Psoas muscle (tissue), 7 donors: ENCODE measurements at regions not wholly inside any gene's neighbourhood (a gene's known extent, or its start where the extent isn't known, plus 50 kb on each side); places are given as distances from the start of the nearest gene placed in this dataset.

Source experiments
- ATAC-seq, 4 donors: fragments of 200-7000 bp; cut with Tn5 transposase; one replicate each; pipeline ENCODE4 v1.9.1; 2020; ENCODE audit warnings: moderate library complexity in 3 of 4, mild to moderate bottlenecking in 2 of 4
- DNase-seq, 2 donors: peaks; one replicate each; pipeline ENCODE4 v3.0.0-alpha.2; 2020
- H3K27ac ChIP-seq: fragments of 200-600 bp; one replicate; pipeline ENCODE4 v1.8.0; 2022
- H3K27me3 ChIP-seq, 3 donors: fragments of 200-600 bp in 1 of 3; one replicate each; pipeline versions ENCODE4 v1.6.1 to v1.8.0; 2013 to 2022; ENCODE audit warnings: low read length in 2 of 3, mild to moderate bottlenecking in 2 of 3, moderate library complexity in 1 of 3; ENCODE audit not compliant: insufficient read depth in 3 of 3
- H3K36me3 ChIP-seq, 2 donors: fragments of 200-600 bp in 1 of 2; one replicate each; pipeline versions ENCODE4 v1.6.1 to v1.8.0; 2013 to 2022; ENCODE audit warnings: low read depth in 1 of 2, mild to moderate bottlenecking in 1 of 2, moderate library complexity in 1 of 2; ENCODE audit not compliant: insufficient read depth in 1 of 2
- H3K4me1 ChIP-seq: fragments of 200-600 bp; one replicate; pipeline ENCODE4 v1.8.0; 2022
- H3K4me3 ChIP-seq: fragments of 200-600 bp; one replicate; pipeline ENCODE4 v1.8.0; 2022; ENCODE audit warnings: mild to moderate bottlenecking
- H3K9me3 ChIP-seq: fragments of 200-600 bp; one replicate; pipeline ENCODE4 v1.8.0; 2022
- WGBS, 3 donors: extraction: QIAGEN DNeasy Blood & Tissue Kit; methylation state at CpG; one replicate each; pipeline versions ENCODE4 v1.1.6 to v1.1.7; 2013; 5-methylcytosine and 5-hydroxymethylcytosine counted together
- intact Hi-C, 2 donors: fragments of 100-400 bp; cut with DNase I; formaldehyde crosslinking; loops; one replicate each; pipeline versions ENCODE4 v1.11.0 to v1.14.2; 2022
- TF ChIP-seq, protein P1 (sequence below): fragments of 200-600 bp; IDR thresholded peaks from one replicate; pipeline ENCODE4 v1.8.0; 2022; ENCODE audit warnings: antibody characterized with exemption
- donor health status: healthy with polysubstance abuse.
- donor health status: DM: no; HTN: no; CAD: no; lungs with moderate emphysema.
- donor health status: Bipolar disorder and iron deficiency.
- donor health status: healthy.
- donor health status: DM: yes; HTN: yes; CAD: no.
- donor health status: DM: no; HTN: no; CAD: no.
- donor health status: DM: yes; HTN: yes; CAD: no.

DNA sequence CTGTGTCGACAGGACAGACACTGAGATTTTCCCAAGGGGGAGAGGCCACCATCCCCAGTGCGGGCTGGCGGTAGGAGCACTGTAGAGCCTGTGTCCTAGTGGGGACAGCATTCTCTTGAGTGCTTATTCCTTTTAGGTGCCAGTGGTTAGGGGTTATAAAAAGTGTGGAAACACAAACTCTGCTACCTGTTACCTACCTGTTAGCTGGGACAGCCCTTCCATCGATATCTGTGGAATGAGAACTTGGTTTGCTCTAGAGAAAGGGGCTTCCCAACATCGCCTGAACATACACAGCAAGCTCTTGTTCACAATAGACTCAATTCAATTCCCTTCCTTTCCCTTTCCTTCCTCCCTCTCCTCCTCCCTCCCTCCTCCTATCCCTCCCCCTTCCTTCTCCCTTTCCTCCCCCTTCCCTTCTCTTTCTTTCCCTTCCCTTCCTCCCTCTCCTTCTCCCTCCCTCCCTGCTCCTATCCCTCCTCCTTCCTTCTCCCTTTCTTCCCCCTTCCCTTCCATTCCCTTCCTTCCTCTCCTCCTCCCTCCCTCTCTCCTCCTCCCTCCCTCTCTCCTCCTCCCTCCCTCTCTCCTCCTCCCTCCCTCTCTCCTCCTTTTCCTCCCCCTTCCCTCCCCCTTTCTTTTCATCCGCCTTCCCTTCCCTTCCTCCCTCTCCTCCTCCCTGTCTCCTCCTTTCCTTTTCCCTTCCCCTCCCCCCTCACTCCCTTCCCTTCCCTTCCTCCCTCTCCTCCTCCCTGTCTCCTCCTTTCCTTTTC is 188.5 kb downstream of the URI1 start:
- Histone ChIP-seq H3K27me3 (no peaks in the 10 kb centered on the region), H3K27ac (no peak overlapping the region), H3K9me3 (no peaks in the 10 kb centered on the region), H3K4me1 (no peaks in the 10 kb centered on the region), H3K36me3 (no peaks in the 10 kb centered on the region), H3K4me3 (no peak overlapping the region)
- ATAC-seq (no peak), DNase-seq (no peak)
- intact Hi-C loops = no loop called here
- TF ChIP-seq, protein P1, sequence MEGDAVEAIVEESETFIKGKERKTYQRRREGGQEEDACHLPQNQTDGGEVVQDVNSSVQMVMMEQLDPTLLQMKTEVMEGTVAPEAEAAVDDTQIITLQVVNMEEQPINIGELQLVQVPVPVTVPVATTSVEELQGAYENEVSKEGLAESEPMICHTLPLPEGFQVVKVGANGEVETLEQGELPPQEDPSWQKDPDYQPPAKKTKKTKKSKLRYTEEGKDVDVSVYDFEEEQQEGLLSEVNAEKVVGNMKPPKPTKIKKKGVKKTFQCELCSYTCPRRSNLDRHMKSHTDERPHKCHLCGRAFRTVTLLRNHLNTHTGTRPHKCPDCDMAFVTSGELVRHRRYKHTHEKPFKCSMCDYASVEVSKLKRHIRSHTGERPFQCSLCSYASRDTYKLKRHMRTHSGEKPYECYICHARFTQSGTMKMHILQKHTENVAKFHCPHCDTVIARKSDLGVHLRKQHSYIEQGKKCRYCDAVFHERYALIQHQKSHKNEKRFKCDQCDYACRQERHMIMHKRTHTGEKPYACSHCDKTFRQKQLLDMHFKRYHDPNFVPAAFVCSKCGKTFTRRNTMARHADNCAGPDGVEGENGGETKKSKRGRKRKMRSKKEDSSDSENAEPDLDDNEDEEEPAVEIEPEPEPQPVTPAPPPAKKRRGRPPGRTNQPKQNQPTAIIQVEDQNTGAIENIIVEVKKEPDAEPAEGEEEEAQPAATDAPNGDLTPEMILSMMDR = no peak
- WGBS, 3 donors = 75 to 87% (median 86%) methylated on average over 6 of the region's 6 CpGs

DNA sequence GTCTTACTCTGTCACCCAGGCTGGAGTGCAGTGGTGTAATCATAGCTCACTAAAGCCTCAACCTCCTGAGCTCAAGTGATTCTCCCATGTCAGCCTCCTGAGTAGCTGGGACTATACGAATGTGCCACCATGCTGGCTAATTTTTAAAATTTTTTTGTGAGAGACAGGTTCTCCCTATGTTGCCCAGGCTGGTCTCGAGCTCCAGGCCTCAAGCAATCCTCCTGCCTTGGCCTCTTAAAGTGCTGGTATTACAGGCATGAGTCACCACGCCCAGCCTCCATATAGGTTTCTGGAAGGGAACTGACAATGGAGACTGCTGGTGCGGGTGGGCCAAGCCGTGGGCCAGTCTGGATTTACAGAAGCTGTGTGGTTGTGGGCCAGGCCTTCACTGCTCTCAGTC is 189.2 kb downstream of the URI1 start:
- no peaks in the 10 kb centered on the region for H3K27me3 ChIP-seq
- WGBS, 3 donors = 83 to 91% (median 84%) methylated on average over 5 of the region's 5 CpGs

DNA sequence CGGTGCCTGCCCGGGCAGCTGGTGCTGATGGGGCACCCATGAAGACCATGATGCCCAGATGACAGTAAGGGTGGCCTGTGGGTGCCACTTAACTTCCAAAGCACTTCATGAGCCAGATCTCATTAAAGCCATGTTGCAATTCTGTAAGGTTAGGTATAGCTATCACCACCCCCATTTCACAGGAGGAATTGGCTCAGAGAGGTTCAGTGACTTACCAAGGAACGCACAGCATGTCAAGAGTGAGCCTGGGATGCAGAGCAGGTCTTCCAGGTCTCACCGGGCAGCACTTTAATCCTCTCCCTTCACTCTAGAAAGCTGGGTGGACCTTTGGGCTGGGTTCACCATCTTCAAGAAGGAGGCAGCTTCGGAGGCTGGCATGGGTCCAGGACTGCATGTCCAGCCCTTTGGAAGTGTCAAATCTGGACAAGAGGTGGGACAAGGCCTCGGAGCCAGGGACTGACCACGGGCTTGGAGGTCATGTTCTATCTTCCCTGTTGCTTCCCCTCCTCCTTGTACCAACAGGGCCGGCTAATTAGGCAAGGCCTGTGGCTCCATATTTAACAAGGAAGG is 189.8 kb downstream of the URI1 start:
- DNase-seq = no peak
- WGBS, 3 donors = 79 to 83% (median 81%) methylated on average over 8 of the region's 8 CpGs

More for the DNA sequence above, 189.2 kb downstream of the URI1 start:
- Histone ChIP-seq H3K27ac (no peak overlapping the region), H3K4me3 (no peak overlapping the region), H3K4me1 (no peaks in the 10 kb centered on the region), H3K9me3 (no peaks in the 10 kb centered on the region), H3K36me3 (no peaks in the 10 kb centered on the region)
- intact Hi-C loops = no loop called here
- no peak for DNase-seq
- TF ChIP-seq, protein P1 = no peak
- no peak for ATAC-seq

DNA sequence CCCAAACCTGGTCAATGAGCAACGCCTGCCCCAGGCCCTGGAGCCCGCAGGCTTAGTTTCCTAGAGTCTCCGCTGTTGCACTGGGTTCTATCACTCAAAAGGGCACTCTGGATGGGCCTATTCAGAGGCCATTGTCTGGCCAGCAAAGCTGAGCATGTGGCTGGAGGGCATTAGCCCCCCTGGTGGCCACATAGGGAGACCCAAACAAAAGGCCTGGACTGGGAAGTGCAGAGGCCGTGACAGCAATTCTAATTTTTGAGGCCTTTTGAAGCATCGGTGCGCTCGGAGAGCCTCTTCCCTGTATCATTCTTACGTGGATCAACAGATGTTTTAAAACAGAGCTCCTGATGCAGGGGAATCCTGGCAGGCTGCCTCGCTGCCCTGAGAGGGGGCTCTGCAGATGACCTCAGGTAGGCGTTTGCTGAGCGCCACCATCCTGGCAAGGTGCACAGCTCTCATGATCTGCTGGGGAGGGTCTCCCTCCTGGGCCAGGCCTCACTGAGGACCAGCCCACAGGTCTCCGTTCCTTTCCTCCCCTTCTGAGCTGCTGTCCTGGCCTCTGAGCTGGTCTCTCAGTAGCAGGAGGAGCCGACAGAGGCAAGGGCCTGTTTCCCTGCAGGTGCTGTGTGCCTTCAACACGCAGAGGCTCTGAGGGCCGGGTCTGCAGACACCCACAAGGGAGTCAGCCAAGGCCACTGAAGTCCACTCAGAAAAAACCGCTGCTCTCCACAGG is 190.5 kb downstream of the URI1 start:
- 87 to 91% (median 88%) methylated on average over 16 of the region's 16 CpGs for WGBS, 3 donors

More for the DNA sequence above, 189.8 kb downstream of the URI1 start:
- Histone ChIP-seq H3K4me3 (no peak overlapping the region), H3K4me1 (no peaks in the 10 kb centered on the region), H3K27ac (no peak overlapping the region), H3K36me3 (no peaks in the 10 kb centered on the region), H3K9me3 (no peaks in the 10 kb centered on the region), H3K27me3 (no peaks in the 10 kb centered on the region)
- TF ChIP-seq, protein P1 = no peak
- intact Hi-C loops = no loop called here
- ATAC-seq = no peak

More for the DNA sequence above, 190.5 kb downstream of the URI1 start:
- DNase-seq (no peak), ATAC-seq (no peak)
- no peak overlapping the region for H3K27ac ChIP-seq
- no peaks in the 10 kb centered on the region for H3K36me3 ChIP-seq
- no peaks in the 10 kb centered on the region for H3K27me3 ChIP-seq
- TF ChIP-seq, protein P1 = no peak
- no peak overlapping the region for H3K4me3 ChIP-seq
- intact Hi-C loops = no loop called here
- H3K4me1 ChIP-seq = no peaks in the 10 kb centered on the region
- H3K9me3 ChIP-seq = no peaks in the 10 kb centered on the region
